ENCODE measurements at regions not wholly inside any gene's neighbourhood (a gene's known extent, or its start where the extent isn't known, plus 50 kb on each side); places are given as distances from the start of the nearest gene placed in this dataset.

DNA sequence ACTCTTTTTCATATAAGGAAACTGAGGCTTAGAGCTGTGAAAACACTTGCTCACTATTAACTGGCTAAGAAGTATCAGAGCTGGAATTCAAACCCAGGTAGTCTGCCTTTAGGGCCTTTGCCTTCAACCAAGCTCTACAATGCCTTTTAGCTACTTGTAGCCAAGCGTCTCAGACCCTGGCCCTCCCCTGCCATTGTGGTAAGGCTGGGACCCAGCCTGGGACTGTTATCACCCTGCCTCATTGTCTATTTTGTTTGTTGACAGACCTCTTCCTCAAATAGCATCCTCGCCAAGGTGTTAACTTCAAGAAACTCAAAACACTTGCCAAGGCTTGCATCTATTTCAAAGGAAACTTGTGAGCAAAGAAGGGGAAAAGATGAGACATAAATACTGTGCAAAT is 76.7 kb upstream of the CD28 start:
- TF ChIP-seq, protein P1, sequence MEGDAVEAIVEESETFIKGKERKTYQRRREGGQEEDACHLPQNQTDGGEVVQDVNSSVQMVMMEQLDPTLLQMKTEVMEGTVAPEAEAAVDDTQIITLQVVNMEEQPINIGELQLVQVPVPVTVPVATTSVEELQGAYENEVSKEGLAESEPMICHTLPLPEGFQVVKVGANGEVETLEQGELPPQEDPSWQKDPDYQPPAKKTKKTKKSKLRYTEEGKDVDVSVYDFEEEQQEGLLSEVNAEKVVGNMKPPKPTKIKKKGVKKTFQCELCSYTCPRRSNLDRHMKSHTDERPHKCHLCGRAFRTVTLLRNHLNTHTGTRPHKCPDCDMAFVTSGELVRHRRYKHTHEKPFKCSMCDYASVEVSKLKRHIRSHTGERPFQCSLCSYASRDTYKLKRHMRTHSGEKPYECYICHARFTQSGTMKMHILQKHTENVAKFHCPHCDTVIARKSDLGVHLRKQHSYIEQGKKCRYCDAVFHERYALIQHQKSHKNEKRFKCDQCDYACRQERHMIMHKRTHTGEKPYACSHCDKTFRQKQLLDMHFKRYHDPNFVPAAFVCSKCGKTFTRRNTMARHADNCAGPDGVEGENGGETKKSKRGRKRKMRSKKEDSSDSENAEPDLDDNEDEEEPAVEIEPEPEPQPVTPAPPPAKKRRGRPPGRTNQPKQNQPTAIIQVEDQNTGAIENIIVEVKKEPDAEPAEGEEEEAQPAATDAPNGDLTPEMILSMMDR (conservative IDR thresholded peaks at IDR 0.05; ENCODE audit: low read length): no peak
- no peak for TF ChIP-seq EZH2phosphoT487 (IDR thresholded peaks at IDR 0.05; ENCODE audit: borderline replicate concordance)

Measured in Loucy (cell line).